ENCODE measurements at regions not wholly inside any gene's neighbourhood (a gene's known extent, or its start where the extent isn't known, plus 50 kb on each side); places are given as distances from the start of the nearest gene placed in this dataset.

DNA sequence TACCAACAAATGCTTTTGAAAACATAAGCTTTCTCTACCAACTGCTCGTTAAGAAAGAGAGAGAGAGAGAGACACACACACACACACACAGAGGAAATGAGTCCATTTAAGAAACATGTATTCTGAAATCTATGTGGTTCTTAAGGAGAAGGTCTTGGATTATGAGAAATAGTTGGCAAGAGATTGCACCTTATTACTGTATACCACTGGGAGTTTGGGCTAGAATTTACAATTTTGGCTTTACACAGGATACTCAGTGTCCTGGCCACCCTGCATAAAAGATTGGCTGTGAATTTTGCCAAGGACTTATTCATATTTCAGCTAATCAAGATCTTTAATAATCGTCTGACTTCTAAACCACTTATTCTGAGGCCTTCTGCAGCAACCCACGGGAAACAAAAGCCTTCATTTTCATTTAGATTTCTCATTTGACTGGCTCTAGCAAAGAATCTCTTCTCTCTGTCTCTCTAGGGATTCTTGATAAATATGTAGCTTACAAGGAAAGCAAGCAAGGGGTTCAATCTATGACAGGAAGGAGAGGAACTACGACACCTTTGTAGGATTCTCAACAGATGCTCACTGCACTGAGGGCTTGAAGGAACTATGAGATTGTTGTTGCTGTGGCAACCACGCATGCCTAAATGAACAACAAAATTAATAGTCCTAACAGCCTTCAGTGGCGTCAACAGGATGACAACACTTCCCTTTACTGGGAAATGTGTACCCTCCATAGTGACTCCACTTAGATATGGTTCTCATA lies 75.3 kb upstream of the GNAO1 start:
- TF ChIP-seq EP300 (IDR thresholded peaks at IDR 0.05), result no peak
- TF ChIP-seq POLR2A (IDR thresholded peaks at IDR 0.05), result no peak
- TF ChIP-seq, protein P1, sequence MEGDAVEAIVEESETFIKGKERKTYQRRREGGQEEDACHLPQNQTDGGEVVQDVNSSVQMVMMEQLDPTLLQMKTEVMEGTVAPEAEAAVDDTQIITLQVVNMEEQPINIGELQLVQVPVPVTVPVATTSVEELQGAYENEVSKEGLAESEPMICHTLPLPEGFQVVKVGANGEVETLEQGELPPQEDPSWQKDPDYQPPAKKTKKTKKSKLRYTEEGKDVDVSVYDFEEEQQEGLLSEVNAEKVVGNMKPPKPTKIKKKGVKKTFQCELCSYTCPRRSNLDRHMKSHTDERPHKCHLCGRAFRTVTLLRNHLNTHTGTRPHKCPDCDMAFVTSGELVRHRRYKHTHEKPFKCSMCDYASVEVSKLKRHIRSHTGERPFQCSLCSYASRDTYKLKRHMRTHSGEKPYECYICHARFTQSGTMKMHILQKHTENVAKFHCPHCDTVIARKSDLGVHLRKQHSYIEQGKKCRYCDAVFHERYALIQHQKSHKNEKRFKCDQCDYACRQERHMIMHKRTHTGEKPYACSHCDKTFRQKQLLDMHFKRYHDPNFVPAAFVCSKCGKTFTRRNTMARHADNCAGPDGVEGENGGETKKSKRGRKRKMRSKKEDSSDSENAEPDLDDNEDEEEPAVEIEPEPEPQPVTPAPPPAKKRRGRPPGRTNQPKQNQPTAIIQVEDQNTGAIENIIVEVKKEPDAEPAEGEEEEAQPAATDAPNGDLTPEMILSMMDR (IDR thresholded peaks at IDR 0.05), result no peak

Measured in ovary (tissue), 3 donors.